RWPE2 (cell line): ENCODE measurements at regions not wholly inside any gene's neighbourhood (a gene's known extent, or its start where the extent isn't known, plus 50 kb on each side); places are given as distances from the start of the nearest gene placed in this dataset.

Source experiments
- ATAC-seq: fragments of 200-7000 bp; cut with Tn5 transposase; 3 replicates; pipeline ENCODE4 v1.9.1; 2021; ENCODE audit warnings: low read depth
- DNase-seq: peaks from one replicate; pipeline ENCODE4 v3.0.0-alpha.2; 2020; ENCODE audit warnings: low spot score
- H3K27ac ChIP-seq: fragments of 450-650 bp; 2 replicates; pipeline ENCODE4 v1.5.1; 2017; ENCODE audit warnings: mild to moderate bottlenecking; ENCODE audit not compliant: poor library complexity, severe bottlenecking
- H3K27me3 ChIP-seq: fragments of 250-450 bp; sonication (Bioruptor Pico); 2 replicates; pipeline ENCODE4 v1.5.1; 2021; ENCODE audit warnings: mild to moderate bottlenecking, moderate library complexity; ENCODE audit not compliant: insufficient read depth, poor library complexity, severe bottlenecking
- H3K36me3 ChIP-seq: fragments of 250-450 bp; sonication (Bioruptor Pico); 2 replicates; pipeline ENCODE4 v1.5.1; 2020; ENCODE audit warnings: low read depth, mild to moderate bottlenecking, moderate library complexity
- H3K4me1 ChIP-seq: fragments of 250-450 bp; sonication (Bioruptor Pico); 2 replicates; pipeline ENCODE4 v1.5.1; 2021; ENCODE audit warnings: mild to moderate bottlenecking, moderate library complexity; ENCODE audit not compliant: insufficient read depth, poor library complexity, severe bottlenecking
- H3K4me3 ChIP-seq: fragments of 250-450 bp; sonication (Bioruptor Pico); 2 replicates; pipeline ENCODE4 v1.5.1; 2021; ENCODE audit warnings: mild to moderate bottlenecking, moderate library complexity; ENCODE audit not compliant: severe bottlenecking
- H3K9me3 ChIP-seq: fragments of 250-450 bp; sonication (Bioruptor Pico); 2 replicates; pipeline ENCODE4 v1.5.1; 2021; ENCODE audit warnings: mild to moderate bottlenecking, moderate library complexity; ENCODE audit not compliant: severe bottlenecking
- TF ChIP-seq, protein P1 (sequence below): fragments of 450-650 bp; IDR thresholded peaks from one replicate; pipeline ENCODE4 v1.5.1; 2017; ENCODE audit warnings: mild to moderate bottlenecking, moderate library complexity; ENCODE audit not compliant: poor library complexity, severe bottlenecking

GRCh38 chr18:73318739-73319479, 451.1 kb upstream of the NETO1 start:
- no peak for ATAC-seq
- Histone ChIP-seq H3K27ac (no peak overlapping the region), H3K9me3 (no peaks in the 10 kb centered on the region), H3K27me3 (no peaks in the 10 kb centered on the region), H3K4me1 (peaks cover 14% of the 10 kb centered on the region), H3K36me3 (no peaks in the 10 kb centered on the region), H3K4me3 (no peak overlapping the region)
- no peak for DNase-seq
- TF ChIP-seq, protein P1, sequence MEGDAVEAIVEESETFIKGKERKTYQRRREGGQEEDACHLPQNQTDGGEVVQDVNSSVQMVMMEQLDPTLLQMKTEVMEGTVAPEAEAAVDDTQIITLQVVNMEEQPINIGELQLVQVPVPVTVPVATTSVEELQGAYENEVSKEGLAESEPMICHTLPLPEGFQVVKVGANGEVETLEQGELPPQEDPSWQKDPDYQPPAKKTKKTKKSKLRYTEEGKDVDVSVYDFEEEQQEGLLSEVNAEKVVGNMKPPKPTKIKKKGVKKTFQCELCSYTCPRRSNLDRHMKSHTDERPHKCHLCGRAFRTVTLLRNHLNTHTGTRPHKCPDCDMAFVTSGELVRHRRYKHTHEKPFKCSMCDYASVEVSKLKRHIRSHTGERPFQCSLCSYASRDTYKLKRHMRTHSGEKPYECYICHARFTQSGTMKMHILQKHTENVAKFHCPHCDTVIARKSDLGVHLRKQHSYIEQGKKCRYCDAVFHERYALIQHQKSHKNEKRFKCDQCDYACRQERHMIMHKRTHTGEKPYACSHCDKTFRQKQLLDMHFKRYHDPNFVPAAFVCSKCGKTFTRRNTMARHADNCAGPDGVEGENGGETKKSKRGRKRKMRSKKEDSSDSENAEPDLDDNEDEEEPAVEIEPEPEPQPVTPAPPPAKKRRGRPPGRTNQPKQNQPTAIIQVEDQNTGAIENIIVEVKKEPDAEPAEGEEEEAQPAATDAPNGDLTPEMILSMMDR: no peak

DNA sequence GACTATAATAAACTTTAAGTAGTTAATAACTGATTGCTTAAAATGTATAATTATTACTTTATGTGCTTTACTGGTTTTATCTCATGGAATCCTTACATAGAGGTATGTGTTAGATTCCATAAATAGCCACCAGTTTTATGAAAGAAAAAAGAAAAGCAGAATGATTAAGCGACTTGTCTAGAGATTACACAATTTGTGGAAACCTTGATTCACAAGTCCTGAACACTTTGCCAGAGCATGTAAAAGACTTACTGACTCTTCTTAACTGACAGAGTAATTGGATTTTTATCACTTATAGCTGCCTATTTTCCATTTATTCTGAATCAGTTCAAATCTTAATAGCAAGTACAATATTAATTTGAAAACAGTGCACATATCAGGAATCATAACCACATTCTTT, 448.7 kb upstream of the NETO1 start:
- H3K36me3 ChIP-seq: no peaks in the 10 kb centered on the region
- TF ChIP-seq, protein P1: no peak
- no peak overlapping the region for H3K27ac ChIP-seq
- DNase-seq (no peak), ATAC-seq (peak; percentile 42)
- H3K4me1 ChIP-seq: peaks cover 14% of the 10 kb centered on the region
- no peaks in the 10 kb centered on the region for H3K9me3 ChIP-seq
- H3K4me3 ChIP-seq: no peak overlapping the region
- no peaks in the 10 kb centered on the region for H3K27me3 ChIP-seq

- Histone ChIP-seq H3K4me1 (peaks cover 14% of the 10 kb centered on the region), H3K4me3 (no peak overlapping the region), H3K9me3 (no peaks in the 10 kb centered on the region), H3K27ac (no peak overlapping the region), H3K27me3 (no peaks in the 10 kb centered on the region), H3K36me3 (no peaks in the 10 kb centered on the region)
- no peak for DNase-seq
- TF ChIP-seq, protein P1: no peak
- no peak for ATAC-seq
These were observed 447.6 kb upstream of the NETO1 start for GRCh38 chr18:73315381-73315780.

DNA sequence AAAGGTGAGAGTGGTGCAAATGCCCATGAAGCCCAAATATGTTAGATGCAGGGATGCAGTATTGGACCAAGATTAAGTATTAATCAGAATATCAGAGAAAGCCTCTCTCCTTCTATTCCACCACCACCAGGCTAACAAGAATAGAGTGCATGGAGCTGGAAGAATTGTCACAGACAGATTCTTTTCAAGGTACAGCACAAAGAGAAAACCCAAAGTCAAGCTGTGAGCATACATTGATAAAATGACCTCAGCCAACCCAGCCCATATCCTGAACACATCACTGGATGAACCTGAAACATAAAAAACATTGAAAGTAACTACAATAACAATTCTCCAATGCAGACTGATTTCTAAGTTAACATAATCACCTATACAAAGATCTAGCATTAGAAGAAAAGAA, 445.7 kb upstream of the NETO1 start:
- ATAC-seq (no peak), DNase-seq (no peak)
- H3K27ac ChIP-seq: no peak overlapping the region
- TF ChIP-seq, protein P1: no peak
- H3K36me3 ChIP-seq: no peaks in the 10 kb centered on the region
- no peak overlapping the region for H3K4me3 ChIP-seq
- H3K4me1 ChIP-seq: peaks cover 14% of the 10 kb centered on the region
- H3K27me3 ChIP-seq: no peaks in the 10 kb centered on the region
- H3K9me3 ChIP-seq: peaks cover 2% of the 10 kb centered on the region

- TF ChIP-seq, protein P1: no peak
- H3K36me3 ChIP-seq: no peaks in the 10 kb centered on the region
- peaks cover 10% of the 10 kb centered on the region for H3K4me1 ChIP-seq
- no peaks in the 10 kb centered on the region for H3K27me3 ChIP-seq
- no peak for DNase-seq
- H3K9me3 ChIP-seq: no peaks in the 10 kb centered on the region
- H3K4me3 ChIP-seq: no peak overlapping the region
- no peak overlapping the region for H3K27ac ChIP-seq
- ATAC-seq: peak; percentile 82
These were observed 428.9 kb upstream of the NETO1 start for GRCh38 chr18:73296686-73297085.
